NB4 (cell line): ENCODE measurements at regions not wholly inside any gene's neighbourhood (a gene's known extent, or its start where the extent isn't known, plus 50 kb on each side); places are given as distances from the start of the nearest gene placed in this dataset.

Source experiments
- CTCF ChIP-seq: IDR thresholded peaks from one replicate; pipeline ENCODE4 v1.5.1; 2012; ENCODE audit warnings: low read depth, low read length
- MAX ChIP-seq: IDR thresholded peaks from 2 replicates; pipeline ENCODE4 v1.6.1; 2011; ENCODE audit warnings: low read depth, low read length
- MYC ChIP-seq: IDR thresholded peaks from 2 replicates; pipeline ENCODE4 v1.6.1; 2011; ENCODE audit warnings: low read depth, low read length
- POLR2A ChIP-seq: IDR thresholded peaks from 2 replicates; pipeline ENCODE4 v1.6.1; 2011; ENCODE audit warnings: mild to moderate bottlenecking; ENCODE audit not compliant: insufficient read length; ENCODE audit errors: extremely low read depth

DNA sequence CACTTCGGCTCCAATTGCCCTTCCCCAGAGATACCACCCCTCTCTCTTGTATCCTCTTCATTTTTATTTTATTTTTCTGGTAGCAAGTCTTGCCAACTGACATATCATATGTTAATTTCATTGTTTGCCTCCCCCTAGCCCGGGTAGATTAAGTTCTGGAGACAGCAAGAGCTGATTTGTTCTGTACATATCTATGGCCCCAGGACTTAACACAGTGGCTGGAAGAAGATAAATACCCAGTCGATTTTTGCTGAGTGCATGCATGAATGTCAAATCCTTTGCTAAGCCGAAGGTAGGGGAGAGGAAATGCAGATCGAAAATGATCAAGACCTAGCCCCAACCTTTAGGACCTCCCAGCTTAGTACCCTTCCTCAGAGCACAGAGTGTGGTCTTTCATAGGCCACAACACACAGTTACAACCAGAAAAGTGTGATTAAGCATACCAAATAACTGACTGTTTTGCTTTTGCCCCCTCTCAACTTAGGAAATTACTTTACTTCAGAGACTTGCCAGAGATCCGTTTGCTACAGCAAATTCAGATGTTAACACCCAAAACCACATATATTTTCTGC, 58.7 kb upstream of the KLF3 start:
- TF ChIP-seq CTCF (no peak), POLR2A (no peak), MYC (no peak), MAX (no peak)
